GM08714 (cell line): ENCODE measurements at regions not wholly inside any gene's neighbourhood (a gene's known extent, or its start where the extent isn't known, plus 50 kb on each side); places are given as distances from the start of the nearest gene placed in this dataset.

Experiments
- H3K4me3 ChIP-seq: fragments of 200-500 bp; sonication (Bioruptor generic); 2 replicates; pipeline ENCODE4 v1.5.1; 2014; ENCODE audit warnings: mild to moderate bottlenecking, low read length, inconsistent platforms
- ZNF274 ChIP-seq: IDR thresholded peaks from 2 replicates; pipeline ENCODE4 v1.6.1; 2012; ENCODE audit warnings: mild to moderate bottlenecking, low read depth, low read length

- H3K4me3 ChIP-seq = no peak overlapping the region
- TF ChIP-seq ZNF274 = no peak
Observed at GRCh38 chr10:3701491-3701890, 83.5 kb downstream of the KLF6 start.

GRCh38 chr10:3700531-3701076, 84.4 kb downstream of the KLF6 start:
- H3K4me3 ChIP-seq = no peak overlapping the region
- TF ChIP-seq ZNF274 = no peak

- no peak overlapping the region for H3K4me3 ChIP-seq
Observed at GRCh38 chr10:3699916-3700315, 85.1 kb downstream of the KLF6 start.

GRCh38 chr10:3698312-3698711, 86.7 kb downstream of the KLF6 start:
- TF ChIP-seq ZNF274 = no peak

More at GRCh38 chr10:3699916-3700315, 85.1 kb downstream of the KLF6 start:
- TF ChIP-seq ZNF274 = no peak

GRCh38 chr10:3693698-3694080, 91.3 kb downstream of the KLF6 start:
- no peak for TF ChIP-seq ZNF274
- no peak overlapping the region for H3K4me3 ChIP-seq

More at GRCh38 chr10:3698312-3698711, 86.7 kb downstream of the KLF6 start:
- H3K4me3 ChIP-seq = no peak overlapping the region

- TF ChIP-seq ZNF274 = no peak
- H3K4me3 ChIP-seq = no peak overlapping the region
Observed at GRCh38 chr10:3693022-3693697, 91.8 kb downstream of the KLF6 start.

GRCh38 chr10:3692387-3692999, 92.5 kb downstream of the KLF6 start:
- TF ChIP-seq ZNF274 = no peak
- H3K4me3 ChIP-seq = no peak overlapping the region

GRCh38 chr10:3691482-3691881, 93.5 kb downstream of the KLF6 start:
- no peak for TF ChIP-seq ZNF274
- no peak overlapping the region for H3K4me3 ChIP-seq

- TF ChIP-seq ZNF274 = no peak
- H3K4me3 ChIP-seq = no peak overlapping the region
Observed at GRCh38 chr10:3689871-3690510, 95.0 kb downstream of the KLF6 start.

- no peak for TF ChIP-seq ZNF274
Observed at GRCh38 chr10:3687510-3688081, 97.4 kb downstream of the KLF6 start.

GRCh38 chr10:3685384-3685783, 99.6 kb downstream of the KLF6 start:
- TF ChIP-seq ZNF274 = no peak
- H3K4me3 ChIP-seq = no peak overlapping the region

More at GRCh38 chr10:3687510-3688081, 97.4 kb downstream of the KLF6 start:
- H3K4me3 ChIP-seq = no peak overlapping the region

GRCh38 chr10:3684891-3685290, 100.1 kb downstream of the KLF6 start:
- TF ChIP-seq ZNF274 = no peak
- no peak overlapping the region for H3K4me3 ChIP-seq

GRCh38 chr10:3683560-3683959, 101.4 kb downstream of the KLF6 start:
- TF ChIP-seq ZNF274 = no peak
- no peak overlapping the region for H3K4me3 ChIP-seq

GRCh38 chr10:3682745-3683144, 102.3 kb downstream of the KLF6 start:
- TF ChIP-seq ZNF274 = no peak
- no peak overlapping the region for H3K4me3 ChIP-seq
